HepG2 (cell line): ENCODE measurements at regions not wholly inside any gene's neighbourhood (a gene's known extent, or its start where the extent isn't known, plus 50 kb on each side); places are given as distances from the start of the nearest gene placed in this dataset.

ENCODE experiments used
- KDM1A ChIP-seq: IDR thresholded peaks from 2 replicates; pipeline ENCODE4 v1.6.1; 2016; ENCODE audit warnings: missing compliant biosample characterization
- NR2F2 ChIP-seq: IDR thresholded peaks from 2 replicates; pipeline ENCODE4 v1.6.1; 2012; ENCODE audit warnings: low read depth, inconsistent platforms, borderline replicate concordance

- TF ChIP-seq NR2F2 = no peak
- TF ChIP-seq KDM1A (CRISPR knock-in tag) = no peak
Observed at GRCh38 chr2:35035883-35036282, 1319.7 kb upstream of the CRIM1 start.
